Nephron progenitor cell (in vitro differentiated cells): ENCODE measurements at regions not wholly inside any gene's neighbourhood (a gene's known extent, or its start where the extent isn't known, plus 50 kb on each side); places are given as distances from the start of the nearest gene placed in this dataset.
"Not testable (repeated sequence)": the region's sequence is repeated elsewhere in the genome, so short reads cannot be mapped to it uniquely, and the experiment has no call there.

ENCODE experiments used
- DNase-seq: peaks from one replicate; pipeline ENCODE4 v3.0.0; 2021
- H3K27ac Mint-ChIP-seq: 2 replicates; pipeline ENCODE4 v1.8.0; 2021; ENCODE audit warnings: mild to moderate bottlenecking, moderate library complexity, mixed read lengths
- H3K27me3 Mint-ChIP-seq: 2 replicates; pipeline ENCODE4 v1.8.0; 2021; ENCODE audit warnings: mild to moderate bottlenecking, low read depth, mixed read lengths; ENCODE audit not compliant: poor library complexity
- H3K36me3 Mint-ChIP-seq: 2 replicates; pipeline ENCODE4 v1.8.0; 2021; ENCODE audit warnings: low read depth, mixed read lengths
- H3K4me1 Mint-ChIP-seq: 2 replicates; pipeline ENCODE4 v1.8.0; 2021; ENCODE audit warnings: mixed read lengths
- H3K4me3 Mint-ChIP-seq: 2 replicates; pipeline ENCODE4 v1.8.0; 2021; ENCODE audit warnings: mild to moderate bottlenecking, moderate library complexity, mixed read lengths
- H3K9me3 Mint-ChIP-seq: 2 replicates; pipeline ENCODE4 v1.8.0; 2021; ENCODE audit warnings: mild to moderate bottlenecking, moderate library complexity, mixed read lengths
- CTCF ChIP-seq: fragments of 200-600 bp; sonication (generic); IDR thresholded peaks from 2 replicates; pipeline ENCODE4 v1.5.0; 2021; ENCODE audit warnings: antibody characterized with exemption

- Mint-ChIP-seq H3K4me3 (no peak overlapping the region), H3K4me1 (no peaks in the 10 kb centered on the region), H3K27me3 (peaks cover 7% of the 10 kb centered on the region), H3K36me3 (no peaks in the 10 kb centered on the region), H3K27ac (no peak overlapping the region), H3K9me3 (no peaks in the 10 kb centered on the region)
- no peak for DNase-seq
- no peak for TF ChIP-seq CTCF
Observed at GRCh38 chr6:55941702-55942101, 66.3 kb upstream of the BMP5 start.

- H3K36me3 Mint-ChIP-seq: no peaks in the 10 kb centered on the region
- peaks cover 6% of the 10 kb centered on the region for H3K27me3 Mint-ChIP-seq
- no peaks in the 10 kb centered on the region for H3K4me1 Mint-ChIP-seq
- no peak overlapping the region for H3K4me3 Mint-ChIP-seq
- no peak for TF ChIP-seq CTCF
- no peaks in the 10 kb centered on the region for H3K9me3 Mint-ChIP-seq
- no peak overlapping the region for H3K27ac Mint-ChIP-seq
- DNase-seq: no peak
Observed at GRCh38 chr6:55937951-55938690, 62.7 kb upstream of the BMP5 start.

- no peaks in the 10 kb centered on the region for H3K9me3 Mint-ChIP-seq
- H3K4me1 Mint-ChIP-seq: no peaks in the 10 kb centered on the region
- H3K27me3 Mint-ChIP-seq: peaks cover 3% of the 10 kb centered on the region
- H3K27ac Mint-ChIP-seq: no peak overlapping the region
- no peak overlapping the region for H3K4me3 Mint-ChIP-seq
- no peak for DNase-seq
- H3K36me3 Mint-ChIP-seq: no peaks in the 10 kb centered on the region
- TF ChIP-seq CTCF: no peak
Observed at GRCh38 chr6:55937261-55937947, 62.0 kb upstream of the BMP5 start.

DNA sequence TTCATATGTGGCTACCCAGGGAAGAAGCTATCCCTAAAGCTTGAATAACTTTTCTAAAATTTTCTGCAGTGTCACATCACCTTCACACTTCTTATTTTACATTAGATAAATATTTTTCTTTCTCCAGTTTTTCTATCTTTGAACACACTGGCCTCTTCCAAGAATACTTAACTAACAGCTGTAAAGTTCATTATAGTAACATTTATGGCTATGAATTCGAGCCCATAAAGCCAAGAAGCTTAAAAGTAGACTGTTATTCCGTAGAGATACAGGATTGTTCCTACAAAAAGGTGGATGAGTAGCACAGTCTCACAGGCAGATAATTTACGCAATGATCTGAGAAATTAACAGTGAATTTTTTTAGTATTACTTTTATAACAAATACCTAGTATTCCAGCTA is 55.7 kb upstream of the BMP5 start:
- Mint-ChIP-seq H3K27ac (no peak overlapping the region), H3K9me3 (no peaks in the 10 kb centered on the region), H3K27me3 (peaks cover 4% of the 10 kb centered on the region), H3K4me3 (no peak overlapping the region), H3K4me1 (no peaks in the 10 kb centered on the region), H3K36me3 (no peaks in the 10 kb centered on the region)
- no peak for DNase-seq
- no peak for TF ChIP-seq CTCF

DNA sequence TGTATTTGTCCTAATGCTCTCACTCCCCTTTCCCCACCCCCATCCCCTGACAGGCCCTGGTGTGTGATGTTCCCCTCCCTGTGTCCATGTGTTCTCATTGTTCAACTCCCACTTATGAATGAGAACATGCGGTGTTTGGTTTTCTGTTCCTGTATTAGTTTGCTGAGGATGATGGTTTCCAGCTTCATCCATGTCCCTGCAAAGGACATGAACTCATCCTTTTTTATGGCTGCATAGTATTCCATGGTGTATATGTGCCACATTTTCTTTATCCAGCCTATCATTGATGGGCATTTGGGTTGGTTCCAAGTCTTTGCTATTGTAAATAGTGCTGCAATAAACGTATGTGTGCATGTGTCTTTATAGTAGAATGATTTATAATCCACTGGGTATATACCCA is 52.3 kb upstream of the BMP5 start:
- not testable (repeated sequence) for H3K9me3 Mint-ChIP-seq, H3K4me1 Mint-ChIP-seq, DNase-seq, H3K27ac Mint-ChIP-seq, H3K4me3 Mint-ChIP-seq, H3K27me3 Mint-ChIP-seq, H3K36me3 Mint-ChIP-seq

DNA sequence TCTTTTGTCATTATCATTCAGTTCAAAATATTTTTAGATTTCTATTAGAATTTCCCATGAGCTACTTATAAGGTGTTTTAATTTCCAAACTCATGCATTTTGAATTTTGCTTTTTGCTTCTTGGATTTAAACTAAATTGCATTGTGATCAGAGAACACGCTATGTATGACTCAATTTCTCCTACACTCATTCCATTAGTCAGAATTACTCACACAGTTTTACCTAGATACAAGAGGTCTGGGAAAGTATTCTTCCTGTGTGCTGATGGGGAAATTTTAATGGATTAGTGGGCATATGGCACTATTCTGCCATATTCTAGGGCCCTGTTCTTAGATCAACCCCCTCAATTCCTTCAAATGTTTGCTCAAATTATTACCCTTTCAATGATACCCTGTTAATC is 49.9 kb upstream of the BMP5 start:
- Mint-ChIP-seq H3K9me3 (no peaks in the 10 kb centered on the region), H3K4me1 (no peaks in the 10 kb centered on the region), H3K27ac (no peak overlapping the region), H3K36me3 (no peaks in the 10 kb centered on the region), H3K4me3 (no peak overlapping the region), H3K27me3 (peaks cover 4% of the 10 kb centered on the region)
- no peak for DNase-seq
- no peak for TF ChIP-seq CTCF
